Trophoblast cell (in vitro differentiated cells and primary cell): ENCODE measurements at regions not wholly inside any gene's neighbourhood (a gene's known extent, or its start where the extent isn't known, plus 50 kb on each side); places are given as distances from the start of the nearest gene placed in this dataset.
"Not testable (repeated sequence)": the region's sequence is repeated elsewhere in the genome, so short reads cannot be mapped to it uniquely, and the experiment has no call there.

Source experiments
- DNase-seq, 2 donors: peaks; one replicate each; pipeline ENCODE4 v3.0.0-alpha.2; 2016
- H2AFZ ChIP-seq: 2 replicates; pipeline ENCODE4 v1.6.1; 2013; ENCODE audit warnings: low read length, moderate library complexity, mild to moderate bottlenecking; ENCODE audit not compliant: insufficient read depth, poor library complexity
- H2AK5ac ChIP-seq: 2 replicates; pipeline ENCODE4 v1.6.1; 2013; ENCODE audit warnings: mild to moderate bottlenecking, low read length
- H2BK120ac ChIP-seq: 2 replicates; pipeline ENCODE4 v1.6.1; 2013; ENCODE audit warnings: low read length, mild to moderate bottlenecking, moderate library complexity; ENCODE audit not compliant: insufficient read depth, poor library complexity
- H2BK12ac ChIP-seq: 2 replicates; pipeline ENCODE4 v1.6.1; 2013; ENCODE audit warnings: mild to moderate bottlenecking, low read length, moderate library complexity
- H2BK5ac ChIP-seq: 2 replicates; pipeline ENCODE4 v1.6.1; 2013; ENCODE audit warnings: low read length, low read depth, moderate library complexity, mild to moderate bottlenecking; ENCODE audit not compliant: poor library complexity
- H3K14ac ChIP-seq: 2 replicates; pipeline ENCODE4 v1.6.1; 2013; ENCODE audit warnings: mild to moderate bottlenecking, low read length
- H3K18ac ChIP-seq: 2 replicates; pipeline ENCODE4 v1.6.1; 2013; ENCODE audit warnings: mild to moderate bottlenecking, low read length
- H3K23ac ChIP-seq: 2 replicates; pipeline ENCODE4 v1.6.1; 2013; ENCODE audit warnings: low read length
- H3K27ac ChIP-seq: 2 replicates; pipeline ENCODE4 v1.5.1; 2013; ENCODE audit warnings: low read depth, mild to moderate bottlenecking, inconsistent platforms, low read length, moderate library complexity
- H3K27me3 ChIP-seq: 2 replicates; pipeline ENCODE4 v1.6.1; 2013; ENCODE audit warnings: inconsistent platforms, mild to moderate bottlenecking, low read length, moderate library complexity; ENCODE audit not compliant: insufficient read depth
- H3K36me3 ChIP-seq, 2 experiments: 1 replicate in 1 of 2; 2 replicates in 1 of 2; pipeline ENCODE4 v1.6.1; 2013; ENCODE audit warnings: low read length in 2 of 2, mild to moderate bottlenecking in 2 of 2, moderate library complexity in 1 of 2; ENCODE audit not compliant: insufficient read depth in 2 of 2, control insufficient read depth in 1 of 2
- H3K4ac ChIP-seq: 2 replicates; pipeline ENCODE4 v1.6.1; 2013; ENCODE audit warnings: low read depth, mild to moderate bottlenecking, low read length, moderate library complexity
- H3K4me1 ChIP-seq, 2 experiments: 1 replicate in 1 of 2; 2 replicates in 1 of 2; pipeline ENCODE4 v1.6.1; 2013; ENCODE audit warnings: low read length in 2 of 2, mild to moderate bottlenecking in 2 of 2, moderate library complexity in 1 of 2; ENCODE audit not compliant: insufficient read depth in 2 of 2, control insufficient read depth in 1 of 2
- H3K4me2 ChIP-seq: 2 replicates; pipeline ENCODE4 v1.6.1; 2013; ENCODE audit warnings: inconsistent platforms, mild to moderate bottlenecking, low read length, moderate library complexity
- H3K4me3 ChIP-seq: 2 replicates; pipeline ENCODE4 v1.5.1; 2013; ENCODE audit warnings: mild to moderate bottlenecking, low read depth, low read length, inconsistent platforms
- H3K79me1 ChIP-seq: one replicate; pipeline ENCODE4 v1.6.1; 2013; ENCODE audit warnings: low read length
- H3K79me2 ChIP-seq: 2 replicates; pipeline ENCODE4 v1.6.1; 2013; ENCODE audit warnings: low read length, mild to moderate bottlenecking; ENCODE audit not compliant: control insufficient read depth, insufficient read depth, poor library complexity
- H3K9ac ChIP-seq: 2 replicates; pipeline ENCODE4 v1.6.1; 2013; ENCODE audit warnings: mild to moderate bottlenecking, low read length
- H3K9me3 ChIP-seq: 2 replicates; pipeline ENCODE4 v1.6.1; 2013; ENCODE audit warnings: low read depth, mild to moderate bottlenecking, control low read depth, inconsistent platforms, low read length; ENCODE audit not compliant: insufficient read depth
- H4K12ac ChIP-seq: 2 replicates; pipeline ENCODE4 v1.6.1; 2013; ENCODE audit warnings: low read depth, mild to moderate bottlenecking, low read length, moderate library complexity
- H4K8ac ChIP-seq: 2 replicates; pipeline ENCODE4 v1.6.1; 2013; ENCODE audit warnings: low read depth, mild to moderate bottlenecking, low read length, moderate library complexity
- H4K91ac ChIP-seq: one replicate; pipeline ENCODE4 v1.6.1; 2013; ENCODE audit warnings: low read depth, mild to moderate bottlenecking, low read length, moderate library complexity
- WGBS: extraction: QIAGEN DNeasy Blood & Tissue Kit; methylation state at CpG from one replicate; pipeline ENCODE4 v1.1.7; 2013; ENCODE audit warnings: missing lambda C conversion rate; ENCODE audit not compliant: insufficient read length, insufficient coverage; ENCODE audit errors: extremely low coverage; 5-methylcytosine and 5-hydroxymethylcytosine counted together

DNA sequence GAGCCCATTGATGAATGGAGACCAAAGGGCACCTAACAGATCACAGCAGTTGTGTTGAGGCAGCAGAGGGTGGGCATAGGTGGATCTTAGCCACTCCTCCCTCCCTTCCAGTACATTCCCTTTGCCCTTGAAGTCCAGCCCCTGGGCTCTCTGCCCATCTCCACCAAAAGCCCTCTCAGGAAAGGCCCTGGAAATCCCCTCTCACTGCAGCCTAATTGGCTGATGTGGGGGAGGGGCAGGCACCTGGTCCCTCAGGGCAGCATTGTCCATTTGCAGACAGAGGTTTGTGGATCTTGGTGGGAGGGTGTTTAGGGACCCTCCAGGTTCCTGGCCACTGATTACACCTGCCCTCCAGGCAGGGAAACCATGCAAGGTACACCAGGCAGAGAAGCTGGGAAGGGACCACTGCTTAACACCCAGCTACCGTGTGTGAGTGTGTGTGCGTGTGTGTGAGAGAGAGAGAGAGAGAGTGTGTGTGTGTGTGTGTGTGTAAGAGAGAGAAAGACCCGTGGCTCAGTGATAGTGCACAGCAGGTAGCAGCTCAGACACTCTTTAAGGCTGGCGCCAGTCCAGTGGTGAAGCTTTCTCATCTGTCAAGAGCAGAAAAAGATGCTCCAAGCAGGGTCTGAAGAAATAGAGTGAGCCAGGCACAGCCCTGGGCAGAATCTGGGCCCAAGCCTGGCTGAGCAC is 71.1 kb downstream of the MATN1 start:
- DNase-seq: no peak
- no peak overlapping the region for H2AFZ ChIP-seq
- H3K27me3 ChIP-seq: no peaks in the 10 kb centered on the region
- H3K4me1 ChIP-seq: no peaks in the 10 kb centered on the region
- no peaks in the 10 kb centered on the region for H3K79me2 ChIP-seq
- H3K79me1 ChIP-seq: no peaks in the 10 kb centered on the region
- H3K36me3 ChIP-seq: no peaks in the 10 kb centered on the region
- H3K4ac ChIP-seq: no peak overlapping the region
- no peak overlapping the region for H4K8ac ChIP-seq
- no CpG with 5 or more reads among the region's 4 CpGs for WGBS
- H3K9ac ChIP-seq: no peak overlapping the region
- H4K12ac ChIP-seq: no peak overlapping the region
- peaks cover 3% of the 10 kb centered on the region for H3K9me3 ChIP-seq
- H3K14ac ChIP-seq: no peak overlapping the region
- no peak overlapping the region for H3K4me3 ChIP-seq
- no peak overlapping the region for H2BK12ac ChIP-seq
- no peak overlapping the region for H3K27ac ChIP-seq
- no peak overlapping the region for H2BK5ac ChIP-seq
- no peak overlapping the region for H3K4me2 ChIP-seq
- no peak overlapping the region for H2BK120ac ChIP-seq
- no peak overlapping the region for H4K91ac ChIP-seq
- H3K23ac ChIP-seq: no peak overlapping the region
- no peak overlapping the region for H3K18ac ChIP-seq
- H2AK5ac ChIP-seq: no peak overlapping the region

DNA sequence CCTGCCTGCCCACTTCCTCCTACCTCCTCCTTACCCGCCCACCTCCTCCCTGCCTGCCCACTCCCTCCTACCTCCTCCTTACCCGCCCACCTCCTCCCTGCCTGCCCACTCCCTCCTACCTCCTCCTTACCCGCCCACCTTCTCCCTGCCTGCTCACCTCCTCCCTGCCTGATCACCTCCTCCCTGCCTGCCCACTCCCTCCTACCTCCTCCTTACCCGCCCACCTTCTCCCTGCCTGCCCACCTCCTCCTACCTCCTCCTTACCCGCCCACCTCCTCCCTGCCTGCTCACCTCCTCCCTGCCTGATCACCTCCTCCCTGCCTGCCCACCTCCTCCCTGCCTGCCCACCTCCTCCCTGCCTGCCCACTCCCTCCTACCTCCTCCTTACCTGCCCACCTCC is 72.0 kb downstream of the MATN1 start:
- H3K36me3 ChIP-seq: not testable (repeated sequence)
- no CpG with 5 or more reads among the region's 5 CpGs for WGBS

DNA sequence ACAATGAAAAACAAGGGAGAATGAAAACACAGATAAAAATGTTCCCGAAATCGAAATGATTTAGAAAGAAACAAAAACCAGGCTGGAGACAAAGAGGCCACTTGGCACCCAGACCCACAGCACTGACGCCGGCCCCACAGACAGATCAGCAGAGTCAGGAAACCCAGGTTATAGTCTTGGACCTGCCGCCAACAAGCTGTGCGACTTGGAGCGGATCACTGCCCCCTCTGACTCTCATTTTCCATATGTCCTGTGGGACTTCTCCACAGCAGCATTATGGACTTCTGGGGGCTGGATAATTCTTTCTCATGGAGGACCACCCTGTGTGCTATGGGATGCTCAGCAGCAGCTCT is 72.4 kb downstream of the MATN1 start:
- H3K14ac ChIP-seq: no peak overlapping the region
- no peak overlapping the region for H4K12ac ChIP-seq
- WGBS: no CpG with 5 or more reads among the region's 7 CpGs
- no peaks in the 10 kb centered on the region for H3K36me3 ChIP-seq
- no peak overlapping the region for H3K23ac ChIP-seq
- H2BK120ac ChIP-seq: no peak overlapping the region
- no peaks in the 10 kb centered on the region for H3K79me1 ChIP-seq
- no peak overlapping the region for H2AK5ac ChIP-seq
- DNase-seq: no peak
- H4K91ac ChIP-seq: no peak overlapping the region
- no peak overlapping the region for H3K4me2 ChIP-seq
- peaks cover 3% of the 10 kb centered on the region for H3K9me3 ChIP-seq
- H2AFZ ChIP-seq: no peak overlapping the region
- H3K4me1 ChIP-seq: no peaks in the 10 kb centered on the region
- H3K27ac ChIP-seq: no peak overlapping the region
- no peak overlapping the region for H2BK5ac ChIP-seq
- H3K18ac ChIP-seq: no peak overlapping the region
- no peaks in the 10 kb centered on the region for H3K79me2 ChIP-seq
- no peaks in the 10 kb centered on the region for H3K27me3 ChIP-seq
- no peak overlapping the region for H3K4me3 ChIP-seq
- no peak overlapping the region for H2BK12ac ChIP-seq
- no peak overlapping the region for H3K4ac ChIP-seq
- no peak overlapping the region for H3K9ac ChIP-seq
- H4K8ac ChIP-seq: no peak overlapping the region

More for the DNA sequence above, 72.0 kb downstream of the MATN1 start:
- not testable (repeated sequence) for H3K27me3 ChIP-seq, H3K14ac ChIP-seq, H4K8ac ChIP-seq, H3K4ac ChIP-seq, H2BK120ac ChIP-seq, H3K18ac ChIP-seq, H4K12ac ChIP-seq, H3K79me1 ChIP-seq, H3K23ac ChIP-seq, H3K27ac ChIP-seq, H2AK5ac ChIP-seq, H2AFZ ChIP-seq, H2BK12ac ChIP-seq, H3K4me3 ChIP-seq, H3K4me1 ChIP-seq, H3K9ac ChIP-seq, H4K91ac ChIP-seq, H3K9me3 ChIP-seq, H3K79me2 ChIP-seq, H2BK5ac ChIP-seq, DNase-seq, H3K4me2 ChIP-seq

DNA sequence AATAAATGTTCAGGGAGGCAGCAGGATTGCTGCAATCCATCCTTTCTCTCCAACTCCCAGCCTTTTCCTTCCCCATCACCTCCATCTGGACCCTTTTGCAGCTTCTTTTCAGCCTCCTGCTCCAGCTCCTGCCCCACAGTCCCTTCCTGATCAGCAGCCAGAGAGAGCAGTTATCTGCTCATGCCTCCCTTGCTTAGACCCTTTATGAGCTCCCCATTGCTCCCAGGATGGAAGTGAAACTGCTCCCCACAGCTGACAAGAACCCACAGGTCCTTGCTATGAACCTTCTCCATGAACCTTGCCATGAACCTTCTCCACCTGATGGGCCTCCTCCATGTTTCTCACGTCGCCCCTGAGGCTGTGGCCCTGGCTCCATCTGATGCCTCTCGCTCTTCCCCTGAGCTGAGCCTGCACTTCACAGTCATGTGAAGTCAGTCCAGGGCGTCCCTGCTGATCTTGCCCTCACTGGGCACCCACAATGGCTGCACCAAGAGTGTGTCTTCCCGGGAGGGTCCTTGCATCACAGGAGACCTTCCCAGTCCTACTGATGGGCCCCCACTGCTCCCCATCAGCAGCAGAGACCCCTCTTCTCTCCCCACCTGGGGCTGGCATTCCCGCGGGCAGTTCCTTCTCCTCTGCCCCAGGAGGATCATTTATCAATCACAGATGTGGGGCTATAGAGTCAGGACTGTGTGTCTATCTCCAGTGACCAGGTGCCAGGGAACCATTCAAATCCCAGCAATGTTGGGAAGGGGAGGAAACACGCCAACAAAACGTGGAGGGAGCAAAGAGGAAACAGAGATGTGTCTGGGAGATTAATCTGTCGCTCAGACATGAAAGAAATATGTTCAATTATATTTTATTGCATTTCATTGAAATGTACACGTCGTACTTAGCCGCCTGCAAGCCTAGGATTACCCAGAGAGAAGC is 73.1 kb downstream of the MATN1 start:
- Histone ChIP-seq H2BK120ac (no peak overlapping the region), H2BK5ac (no peak overlapping the region), H2AK5ac (no peak overlapping the region), H3K18ac (no peak overlapping the region), H3K4ac (no peak overlapping the region), H2AFZ (no peak overlapping the region), H3K4me3 (no peak overlapping the region), H2BK12ac (no peak overlapping the region), H3K36me3 (no peaks in the 10 kb centered on the region), H3K27ac (no peak overlapping the region), H3K27me3 (no peaks in the 10 kb centered on the region), H3K79me2 (no peaks in the 10 kb centered on the region), H3K9ac (no peak overlapping the region), H3K4me1 (no peaks in the 10 kb centered on the region), H4K12ac (no peak overlapping the region), H3K9me3 (peaks cover 3% of the 10 kb centered on the region), H3K4me2 (no peak overlapping the region), H3K23ac (no peak overlapping the region), H3K79me1 (no peaks in the 10 kb centered on the region), H4K8ac (no peak overlapping the region), H3K14ac (no peak overlapping the region), H4K91ac (no peak overlapping the region)
- WGBS: no CpG with 5 or more reads among the region's 13 CpGs
- no peak for DNase-seq
